Activated B cell treated with CpG ODN at 0.5 μM for 24 hours (primary cell): ENCODE measurements at regions not wholly inside any gene's neighbourhood (a gene's known extent, or its start where the extent isn't known, plus 50 kb on each side); places are given as distances from the start of the nearest gene placed in this dataset.
A peak's percentile ranks its signal among the peaks of the same experiment; 100 is the strongest.

ENCODE experiments used
- ATAC-seq: fragments of 200-7000 bp; cut with Tn5 transposase; one replicate; pipeline ENCODE4 v1.10.0; 2021; ENCODE audit warnings: low read depth, mild to moderate bottlenecking, moderate library complexity
- CTCF ChIA-PET: fragments of 350-600 bp; sonication (Branson Sonifier 250); formaldehyde crosslinking; loops from one replicate; lab custom pipeline; 2021; ENCODE audit warnings: antibody characterized with exemption; lab: Charles Lee
- POLR2A ChIA-PET: fragments of 350-600 bp; sonication (Branson Sonifier 250); formaldehyde crosslinking; loops from one replicate; lab custom pipeline; 2021; ENCODE audit warnings: antibody characterized with exemption; lab: Charles Lee
- DNase-seq: peaks from one replicate; pipeline ENCODE4 v3.0.0; 2022
- H3K27ac Mint-ChIP-seq: one replicate; pipeline ENCODE4 v1.8.0; 2020; ENCODE audit warnings: mixed read lengths
- H3K27me3 Mint-ChIP-seq: one replicate; pipeline ENCODE4 v1.8.0; 2021; ENCODE audit warnings: mixed read lengths
- H3K36me3 Mint-ChIP-seq: one replicate; pipeline ENCODE4 v1.8.0; 2021; ENCODE audit warnings: low read depth, mixed read lengths
- H3K4me1 Mint-ChIP-seq: one replicate; pipeline ENCODE4 v1.8.0; 2021; ENCODE audit warnings: mixed read lengths
- H3K4me3 Mint-ChIP-seq: one replicate; pipeline ENCODE4 v1.8.0; 2020; ENCODE audit warnings: mild to moderate bottlenecking, mixed read lengths
- H3K9me3 Mint-ChIP-seq: one replicate; pipeline ENCODE4 v1.8.0; 2020; ENCODE audit warnings: mixed read lengths
- CTCF ChIP-seq: fragments of 200-600 bp; IDR thresholded peaks from one replicate; pipeline ENCODE4 v1.8.0; 2022; ENCODE audit warnings: antibody characterized with exemption, mild to moderate bottlenecking
- intact Hi-C: fragments of 100-400 bp; cut with micrococcal nuclease; formaldehyde crosslinking; loops from one replicate; pipeline ENCODE4 v1.15.1; 2024

DNA sequence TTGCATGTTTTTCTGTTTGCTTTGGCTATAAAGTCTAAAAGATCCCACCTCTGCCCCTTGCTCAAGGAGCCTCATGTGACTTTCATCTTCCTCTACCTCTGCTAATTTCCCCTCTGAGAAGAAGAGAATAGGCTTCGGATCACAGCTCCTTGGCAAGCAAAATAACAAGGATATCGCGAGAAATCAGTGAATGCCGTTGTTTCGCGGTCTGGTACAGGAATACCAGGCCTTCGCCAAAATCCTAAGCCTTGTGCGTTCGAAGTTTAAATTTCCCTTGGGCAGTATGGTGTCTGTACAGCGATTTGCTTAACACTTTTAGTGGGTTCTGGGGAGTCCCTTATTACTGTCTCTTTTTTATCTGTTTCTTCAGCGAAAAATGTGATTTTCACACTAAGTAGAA lies 142.3 kb downstream of the IRF8 start:
- H3K36me3 Mint-ChIP-seq: no peaks in the 10 kb centered on the region
- no peak for TF ChIP-seq CTCF
- CTCF ChIA-PET: interaction anchor here (1.6 kb wide), 1 partner anchor 220 kb away, joined by 4 read pairs; no protein-coding TSS in a partner anchor
- ATAC-seq (no peak), DNase-seq (no peak)
- peaks cover 8% of the 10 kb centered on the region for H3K4me1 Mint-ChIP-seq
- intact Hi-C loops: no loop called here
- H3K9me3 Mint-ChIP-seq: no peaks in the 10 kb centered on the region
- POLR2A ChIA-PET: no interaction called here
- H3K4me3 Mint-ChIP-seq: no peak overlapping the region
- no peak overlapping the region for H3K27ac Mint-ChIP-seq
- peaks cover 21% of the 10 kb centered on the region for H3K27me3 Mint-ChIP-seq

DNA sequence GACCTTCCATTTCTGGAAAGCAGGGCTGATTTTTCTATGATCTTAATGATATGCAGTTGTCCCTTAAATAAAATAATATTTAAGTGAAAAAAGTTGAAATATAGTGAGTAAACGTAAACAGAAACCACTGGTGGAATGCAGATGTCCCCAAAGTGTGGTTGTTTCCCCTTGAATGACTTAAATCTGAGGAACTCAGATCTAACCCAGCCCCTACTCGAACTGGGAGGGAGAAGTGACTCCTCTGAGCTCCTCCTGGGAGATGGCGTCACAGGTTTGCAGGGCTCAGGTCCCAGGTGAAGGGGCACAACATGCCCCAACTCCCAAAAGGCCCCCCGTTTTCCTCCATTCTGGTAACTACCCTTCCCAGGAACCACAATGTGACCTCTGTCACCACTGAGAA lies 142.8 kb downstream of the IRF8 start:
- no peak for TF ChIP-seq CTCF
- H3K27me3 Mint-ChIP-seq: peaks cover 23% of the 10 kb centered on the region
- POLR2A ChIA-PET: no interaction called here
- CTCF ChIA-PET: interaction anchor here (1.6 kb wide), 1 partner anchor 220 kb away, joined by 4 read pairs; no protein-coding TSS in a partner anchor
- H3K27ac Mint-ChIP-seq: no peak overlapping the region
- no peaks in the 10 kb centered on the region for H3K36me3 Mint-ChIP-seq
- ATAC-seq (no peak), DNase-seq (no peak)
- no peak overlapping the region for H3K4me3 Mint-ChIP-seq
- intact Hi-C loops: no loop called here
- H3K9me3 Mint-ChIP-seq: no peaks in the 10 kb centered on the region
- peaks cover 8% of the 10 kb centered on the region for H3K4me1 Mint-ChIP-seq

DNA sequence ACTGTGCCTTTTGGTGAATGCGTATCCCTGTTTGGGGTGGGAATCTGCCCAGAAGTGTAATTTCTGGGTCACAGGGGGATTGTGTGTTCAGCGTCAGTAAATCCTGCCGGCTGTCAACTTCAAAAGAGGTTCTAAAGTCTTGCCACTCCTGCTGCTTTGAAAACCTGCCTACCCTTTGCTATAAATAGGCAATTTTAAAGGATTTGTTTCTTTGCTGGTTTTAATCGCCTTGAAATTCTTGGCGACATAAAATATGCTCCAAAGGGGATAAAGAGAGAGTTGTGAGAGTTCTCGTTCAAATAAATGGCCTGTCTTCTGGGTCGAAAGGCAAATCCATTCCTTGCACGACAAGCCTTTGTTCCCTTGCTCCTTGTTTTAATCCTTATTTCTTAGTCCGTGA lies 143.4 kb downstream of the IRF8 start:
- no peak for ATAC-seq
- ChIA-PET POLR2A (no interaction called here), CTCF (no interaction called here)
- TF ChIP-seq CTCF: no peak
- peaks cover 8% of the 10 kb centered on the region for H3K4me1 Mint-ChIP-seq
- intact Hi-C loops: no loop called here
- no peaks in the 10 kb centered on the region for H3K9me3 Mint-ChIP-seq
- H3K4me3 Mint-ChIP-seq: no peak overlapping the region
- DNase-seq: no peak
- H3K27ac Mint-ChIP-seq: no peak overlapping the region
- H3K27me3 Mint-ChIP-seq: peaks cover 29% of the 10 kb centered on the region
- H3K36me3 Mint-ChIP-seq: no peaks in the 10 kb centered on the region

DNA sequence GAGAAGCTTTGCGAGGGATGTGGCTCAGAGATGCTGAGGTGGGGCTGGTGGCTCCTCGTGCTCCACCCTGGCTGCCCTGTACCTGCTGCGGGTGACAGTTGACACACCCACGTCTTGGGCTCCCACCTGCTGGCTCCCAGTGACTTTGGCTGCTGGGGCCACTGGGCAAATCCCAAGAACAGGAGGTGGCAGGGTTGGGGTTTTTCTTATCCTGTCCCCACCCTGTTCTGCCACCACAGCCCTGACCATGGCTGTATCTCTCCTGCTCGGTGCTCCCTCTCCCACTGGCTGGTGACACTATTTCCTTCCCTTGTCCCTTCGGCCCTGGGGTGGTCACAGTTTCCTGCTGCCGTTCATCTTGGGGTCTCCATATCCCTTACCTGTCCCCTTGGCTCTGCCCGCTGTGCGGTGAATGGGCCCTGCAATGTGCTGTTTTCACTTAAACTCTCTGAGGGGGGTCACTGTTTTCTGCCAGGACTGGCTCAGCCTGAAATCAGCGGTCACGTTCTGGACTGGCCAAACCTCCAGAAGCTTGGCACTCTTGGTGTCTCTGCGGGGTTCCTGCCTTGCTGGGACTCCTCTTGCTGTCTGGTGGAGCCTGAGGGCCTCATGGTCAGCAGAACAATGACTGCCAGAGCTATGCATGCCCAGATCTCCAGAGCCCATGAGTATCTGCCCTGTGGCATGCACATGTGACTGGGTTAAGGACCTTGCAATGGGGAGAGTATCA lies 144.2 kb downstream of the IRF8 start:
- peaks cover 34% of the 10 kb centered on the region for H3K27me3 Mint-ChIP-seq
- POLR2A ChIA-PET: no interaction called here
- peaks cover 8% of the 10 kb centered on the region for H3K4me1 Mint-ChIP-seq
- intact Hi-C loops: no loop called here
- H3K9me3 Mint-ChIP-seq: no peaks in the 10 kb centered on the region
- ATAC-seq: no peak
- TF ChIP-seq CTCF: no peak
- no peaks in the 10 kb centered on the region for H3K36me3 Mint-ChIP-seq
- no peak for DNase-seq
- no peak overlapping the region for H3K4me3 Mint-ChIP-seq
- no peak overlapping the region for H3K27ac Mint-ChIP-seq
- CTCF ChIA-PET: no interaction called here

DNA sequence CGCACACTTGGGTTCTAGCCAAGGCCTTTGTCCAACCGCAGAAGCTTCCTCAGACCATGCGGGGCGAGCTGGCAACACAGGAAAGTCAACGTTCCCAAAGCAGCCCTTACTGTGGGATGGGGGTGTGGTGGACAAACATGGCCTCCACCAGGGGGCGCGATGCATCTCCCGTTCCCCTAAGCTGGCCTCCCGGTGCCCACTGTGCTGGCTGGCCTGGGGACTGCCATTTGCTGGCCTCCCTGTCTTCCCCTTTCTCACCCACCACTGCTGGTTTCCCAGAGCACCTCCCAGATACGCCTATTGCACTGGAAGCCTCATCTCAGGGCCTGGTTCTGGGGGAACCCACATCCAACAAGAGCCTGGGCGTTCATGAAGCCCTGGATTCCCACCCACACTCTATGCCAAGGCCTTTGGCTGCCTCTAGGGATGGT lies 145.3 kb downstream of the IRF8 start:
- Mint-ChIP-seq H3K36me3 (no peaks in the 10 kb centered on the region), H3K27ac (no peak overlapping the region), H3K27me3 (peaks cover 36% of the 10 kb centered on the region), H3K9me3 (no peaks in the 10 kb centered on the region), H3K4me3 (no peak overlapping the region), H3K4me1 (peaks cover 8% of the 10 kb centered on the region)
- intact Hi-C loops: no loop called here
- POLR2A ChIA-PET: no interaction called here
- ATAC-seq: peak; percentile 49
- CTCF ChIA-PET: no interaction called here
- no peak for TF ChIP-seq CTCF
- DNase-seq: peak; percentile 30
